ENCODE measurements at regions not wholly inside any gene's neighbourhood (a gene's known extent, or its start where the extent isn't known, plus 50 kb on each side); places are given as distances from the start of the nearest gene placed in this dataset.

DNA sequence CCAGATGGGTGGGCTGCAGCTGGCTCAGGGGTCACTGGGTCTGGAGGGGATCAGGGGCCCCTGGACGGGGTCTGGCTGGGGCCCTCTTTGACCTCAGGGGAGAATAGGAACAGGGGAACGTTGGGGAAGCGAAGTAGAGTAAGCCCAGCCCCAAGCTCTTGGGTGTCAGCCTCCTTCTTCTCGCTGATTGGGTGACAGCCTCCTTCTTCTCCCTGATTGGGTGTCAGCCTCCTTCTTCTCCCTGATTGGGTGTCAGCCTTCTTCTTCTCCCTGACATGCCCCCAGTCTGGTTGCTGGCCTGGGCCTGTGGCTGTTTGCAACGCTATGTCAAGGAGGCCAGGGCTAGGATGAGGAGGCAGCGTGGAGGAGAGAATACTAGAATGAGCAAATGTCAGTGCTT lies 76.7 kb upstream of the CASZ1 start:
- Histone ChIP-seq H4K20me1 (ENCODE audit: insufficient read depth) (no peaks in the 10 kb centered on the region), H3K36me3 (ENCODE audit: insufficient read depth) (no peaks in the 10 kb centered on the region), H2AFZ (ENCODE audit: low read depth) (no peak overlapping the region), H3K4me2 (no peak overlapping the region), H3K4me1 (ENCODE audit: low read depth, poor library complexity, severe bottlenecking) (no peaks in the 10 kb centered on the region), H3K27me3 (ENCODE audit: insufficient read depth, low read depth) (peaks cover 99% of the 10 kb centered on the region), H3K27ac (no peak overlapping the region), H3K79me2 (ENCODE audit: insufficient read depth, low read depth) (no peaks in the 10 kb centered on the region), H3K4me3 (IDR thresholded peaks at IDR 0.05; ENCODE audit: insufficient read depth, low read depth, low read length) (no peak overlapping the region), H3K9ac (no peak overlapping the region)
- TF ChIP-seq, protein P1, sequence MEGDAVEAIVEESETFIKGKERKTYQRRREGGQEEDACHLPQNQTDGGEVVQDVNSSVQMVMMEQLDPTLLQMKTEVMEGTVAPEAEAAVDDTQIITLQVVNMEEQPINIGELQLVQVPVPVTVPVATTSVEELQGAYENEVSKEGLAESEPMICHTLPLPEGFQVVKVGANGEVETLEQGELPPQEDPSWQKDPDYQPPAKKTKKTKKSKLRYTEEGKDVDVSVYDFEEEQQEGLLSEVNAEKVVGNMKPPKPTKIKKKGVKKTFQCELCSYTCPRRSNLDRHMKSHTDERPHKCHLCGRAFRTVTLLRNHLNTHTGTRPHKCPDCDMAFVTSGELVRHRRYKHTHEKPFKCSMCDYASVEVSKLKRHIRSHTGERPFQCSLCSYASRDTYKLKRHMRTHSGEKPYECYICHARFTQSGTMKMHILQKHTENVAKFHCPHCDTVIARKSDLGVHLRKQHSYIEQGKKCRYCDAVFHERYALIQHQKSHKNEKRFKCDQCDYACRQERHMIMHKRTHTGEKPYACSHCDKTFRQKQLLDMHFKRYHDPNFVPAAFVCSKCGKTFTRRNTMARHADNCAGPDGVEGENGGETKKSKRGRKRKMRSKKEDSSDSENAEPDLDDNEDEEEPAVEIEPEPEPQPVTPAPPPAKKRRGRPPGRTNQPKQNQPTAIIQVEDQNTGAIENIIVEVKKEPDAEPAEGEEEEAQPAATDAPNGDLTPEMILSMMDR (conservative IDR thresholded peaks at IDR 0.05; ENCODE audit: low read depth, low read length) = no peak

DNA sequence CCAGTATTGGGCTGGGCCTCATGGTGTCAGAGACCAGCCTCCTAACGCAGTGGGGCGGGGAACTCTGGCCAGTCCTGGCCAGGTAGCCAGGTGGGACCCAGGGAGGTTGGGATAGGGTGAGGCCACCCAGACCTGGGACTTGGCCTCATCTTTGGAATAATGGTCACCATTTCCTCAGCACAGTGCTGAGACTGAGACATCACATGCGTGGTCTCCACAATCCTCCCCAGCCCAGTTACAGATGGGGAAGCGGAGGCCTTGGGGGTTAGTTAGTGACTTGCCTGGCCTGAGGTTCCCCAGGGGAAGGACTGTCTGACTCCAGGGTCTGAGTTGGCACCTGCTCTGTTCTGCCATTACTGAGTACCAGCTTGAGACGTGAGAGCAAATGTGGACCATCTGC lies 77.9 kb upstream of the CASZ1 start:
- no peak overlapping the region for H3K4me2 ChIP-seq
- H3K4me1 ChIP-seq (ENCODE audit: low read depth, poor library complexity, severe bottlenecking) = no peaks in the 10 kb centered on the region
- H3K36me3 ChIP-seq (ENCODE audit: insufficient read depth) = no peaks in the 10 kb centered on the region
- H3K9ac ChIP-seq = no peak overlapping the region
- TF ChIP-seq, protein P1 (conservative IDR thresholded peaks at IDR 0.05; ENCODE audit: low read depth, low read length) = no peak
- no peak overlapping the region for H2AFZ ChIP-seq (ENCODE audit: low read depth)
- no peak overlapping the region for H3K27ac ChIP-seq
- no peaks in the 10 kb centered on the region for H3K79me2 ChIP-seq (ENCODE audit: insufficient read depth, low read depth)
- no peaks in the 10 kb centered on the region for H4K20me1 ChIP-seq (ENCODE audit: insufficient read depth)
- no peak overlapping the region for H3K4me3 ChIP-seq (IDR thresholded peaks at IDR 0.05; ENCODE audit: insufficient read depth, low read depth, low read length)
- peaks cover 99% of the 10 kb centered on the region for H3K27me3 ChIP-seq (ENCODE audit: insufficient read depth, low read depth)

DNA sequence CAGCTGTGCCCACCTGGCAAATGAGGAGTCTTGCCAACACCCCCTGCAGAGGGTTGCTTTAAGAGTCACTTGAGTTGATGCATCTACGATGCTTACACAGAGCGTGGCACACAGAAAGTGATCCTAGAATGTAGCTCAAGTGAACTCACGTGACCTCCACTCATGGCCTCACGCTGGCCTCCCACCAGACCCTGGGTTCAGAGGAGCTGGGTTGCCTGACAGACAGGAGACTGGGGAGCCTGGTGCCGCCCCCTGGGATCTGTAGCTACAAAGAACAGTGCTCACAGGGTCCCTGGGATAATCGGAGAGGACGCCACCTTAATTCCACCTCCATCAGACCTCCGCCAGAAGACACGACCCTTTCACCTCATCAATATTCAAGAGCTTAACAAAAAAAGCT lies 81.4 kb upstream of the CASZ1 start:
- TF ChIP-seq, protein P1 (conservative IDR thresholded peaks at IDR 0.05; ENCODE audit: low read depth, low read length) = no peak
- no peaks in the 10 kb centered on the region for H4K20me1 ChIP-seq (ENCODE audit: insufficient read depth)
- H3K27me3 ChIP-seq (ENCODE audit: insufficient read depth, low read depth) = peaks cover 97% of the 10 kb centered on the region
- H3K27ac ChIP-seq = no peak overlapping the region
- H3K36me3 ChIP-seq (ENCODE audit: insufficient read depth) = no peaks in the 10 kb centered on the region
- no peaks in the 10 kb centered on the region for H3K4me1 ChIP-seq (ENCODE audit: low read depth, poor library complexity, severe bottlenecking)
- H3K4me3 ChIP-seq (IDR thresholded peaks at IDR 0.05; ENCODE audit: insufficient read depth, low read depth, low read length) = no peak overlapping the region
- H3K79me2 ChIP-seq (ENCODE audit: insufficient read depth, low read depth) = no peaks in the 10 kb centered on the region
- no peak overlapping the region for H3K4me2 ChIP-seq
- H2AFZ ChIP-seq (ENCODE audit: low read depth) = no peak overlapping the region
- no peak overlapping the region for H3K9ac ChIP-seq

DNA sequence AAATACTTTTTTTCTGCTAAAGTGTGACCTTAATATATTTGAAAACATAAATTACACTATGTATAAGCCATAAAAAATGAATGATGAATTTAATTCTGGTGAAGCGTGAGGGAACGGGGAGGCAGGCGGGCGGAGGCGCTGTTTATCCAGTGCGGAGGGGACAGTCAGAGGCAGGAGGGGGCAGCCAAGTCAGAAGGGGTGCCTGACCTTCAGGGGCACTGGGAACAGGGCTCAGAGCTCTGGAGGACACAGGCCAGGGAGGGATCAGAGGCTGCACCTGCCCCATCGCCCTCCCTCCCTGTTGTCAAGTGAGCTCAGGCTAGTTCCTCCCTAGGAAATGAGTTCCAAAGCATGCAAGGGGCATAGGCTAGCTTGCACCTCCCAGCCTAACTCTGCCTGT lies 82.0 kb upstream of the CASZ1 start:
- no peaks in the 10 kb centered on the region for H4K20me1 ChIP-seq (ENCODE audit: insufficient read depth)
- no peak overlapping the region for H3K9ac ChIP-seq
- no peak overlapping the region for H2AFZ ChIP-seq (ENCODE audit: low read depth)
- H3K36me3 ChIP-seq (ENCODE audit: insufficient read depth) = no peaks in the 10 kb centered on the region
- H3K4me2 ChIP-seq = no peak overlapping the region
- H3K27me3 ChIP-seq (ENCODE audit: insufficient read depth, low read depth) = peaks cover 98% of the 10 kb centered on the region
- H3K4me1 ChIP-seq (ENCODE audit: low read depth, poor library complexity, severe bottlenecking) = no peaks in the 10 kb centered on the region
- no peak overlapping the region for H3K27ac ChIP-seq
- H3K79me2 ChIP-seq (ENCODE audit: insufficient read depth, low read depth) = no peaks in the 10 kb centered on the region
- no peak overlapping the region for H3K4me3 ChIP-seq (IDR thresholded peaks at IDR 0.05; ENCODE audit: insufficient read depth, low read depth, low read length)
- TF ChIP-seq, protein P1 (conservative IDR thresholded peaks at IDR 0.05; ENCODE audit: low read depth, low read length) = no peak

All from KMS-11 (cell line).